HG03135 (cell line): ENCODE measurements at regions not wholly inside any gene's neighbourhood (a gene's known extent, or its start where the extent isn't known, plus 50 kb on each side); places are given as distances from the start of the nearest gene placed in this dataset.
"Not testable (repeated sequence)": the region's sequence is repeated elsewhere in the genome, so short reads cannot be mapped to it uniquely, and the experiment has no call there.

Experiments
- ATAC-seq: cut with Tn5 transposase; IDR thresholded peaks from one replicate; pipeline ENCODE4 v1.9.1; 2021; ENCODE audit warnings: mild to moderate bottlenecking, moderate library complexity; ENCODE audit not compliant: unreplicated experiment

DNA sequence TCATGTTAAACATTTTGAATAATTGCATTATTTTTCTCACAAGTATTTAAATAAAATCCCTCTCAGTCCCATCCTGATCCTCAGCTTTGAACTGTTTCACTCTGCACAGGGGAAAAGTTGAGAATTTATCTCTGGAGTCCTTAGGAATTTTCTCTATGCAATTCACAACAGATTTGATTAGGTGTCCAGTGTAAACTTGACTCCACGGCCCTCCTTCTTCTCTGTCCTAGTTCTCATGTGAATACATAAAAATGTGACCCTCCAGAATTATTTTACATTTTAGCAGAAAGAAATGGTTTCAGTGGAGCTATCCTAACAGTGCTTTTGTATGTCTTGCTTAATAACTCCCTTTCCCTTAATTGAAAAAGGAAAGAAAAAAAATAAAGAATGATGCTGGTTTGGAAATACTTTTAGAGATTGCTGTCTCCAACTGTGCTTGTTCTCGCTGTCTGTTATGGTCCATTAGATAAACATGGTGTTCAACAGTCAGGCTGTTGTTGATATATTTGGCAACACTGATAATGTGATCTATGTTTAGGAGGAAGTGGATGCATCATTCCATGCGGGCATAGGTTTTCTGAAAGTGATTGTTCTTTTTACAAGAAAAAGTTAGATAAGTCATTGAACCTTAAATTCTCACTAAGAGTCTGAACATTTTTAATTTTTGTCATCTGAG is 599.4 kb upstream of the CITED2 start:
- no peak for ATAC-seq

DNA sequence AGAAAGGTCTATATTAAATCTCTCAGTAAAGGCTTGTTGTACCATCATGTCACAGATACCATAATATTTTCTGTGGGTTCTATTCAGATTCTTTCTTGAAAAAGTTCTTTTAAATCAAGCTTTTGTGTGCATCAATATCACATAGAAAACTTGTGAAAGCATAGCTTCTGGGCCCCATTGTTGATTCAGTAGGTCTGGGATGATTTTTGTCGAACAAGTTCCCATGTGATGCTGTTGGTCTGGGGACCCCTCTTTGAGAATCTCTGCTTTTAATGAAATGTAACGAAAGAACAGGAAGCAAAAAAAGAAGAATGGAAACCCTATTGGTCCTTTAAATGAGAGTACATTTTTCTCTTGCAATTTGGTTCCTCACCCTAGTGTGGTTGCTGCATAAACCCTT is 597.7 kb upstream of the CITED2 start:
- ATAC-seq: no peak

DNA sequence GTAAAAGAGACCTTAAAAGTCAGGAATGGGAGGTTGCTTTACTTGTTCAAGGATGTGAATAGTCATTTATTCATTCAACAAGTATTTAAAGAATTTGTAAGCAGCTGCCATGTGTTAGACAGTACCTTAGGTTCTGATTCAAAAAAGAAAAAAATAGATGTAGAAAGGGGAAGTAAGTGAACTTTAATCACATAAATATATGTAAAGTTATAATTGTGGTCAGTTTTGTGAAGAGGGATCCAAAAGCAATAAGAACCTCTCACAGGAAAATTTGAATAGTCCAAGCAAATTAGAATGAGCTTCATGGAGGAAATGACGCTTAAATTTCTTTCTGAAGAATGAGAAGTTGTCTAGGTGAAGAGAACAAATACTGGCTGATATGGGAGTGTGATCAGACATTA is 596.1 kb upstream of the CITED2 start:
- no peak for ATAC-seq

DNA sequence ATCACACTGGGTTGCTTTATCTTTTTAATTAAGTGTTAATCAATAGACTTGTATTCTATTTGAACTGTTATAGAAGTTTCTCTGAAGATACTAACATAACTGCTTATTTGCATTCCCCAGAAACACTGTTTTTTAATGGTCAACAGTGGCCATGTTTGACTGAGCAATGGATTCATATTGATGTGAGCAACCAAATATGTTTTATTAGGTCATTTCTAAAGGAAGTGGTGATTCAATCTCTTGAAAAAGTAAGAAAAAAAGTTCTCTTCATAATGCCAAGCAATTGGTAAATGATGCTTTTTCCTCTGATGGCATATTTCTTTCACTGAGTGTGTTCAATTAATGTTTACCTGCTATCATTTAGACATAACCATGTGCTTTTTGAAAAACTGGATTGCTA is 593.0 kb upstream of the CITED2 start:
- no peak for ATAC-seq

DNA sequence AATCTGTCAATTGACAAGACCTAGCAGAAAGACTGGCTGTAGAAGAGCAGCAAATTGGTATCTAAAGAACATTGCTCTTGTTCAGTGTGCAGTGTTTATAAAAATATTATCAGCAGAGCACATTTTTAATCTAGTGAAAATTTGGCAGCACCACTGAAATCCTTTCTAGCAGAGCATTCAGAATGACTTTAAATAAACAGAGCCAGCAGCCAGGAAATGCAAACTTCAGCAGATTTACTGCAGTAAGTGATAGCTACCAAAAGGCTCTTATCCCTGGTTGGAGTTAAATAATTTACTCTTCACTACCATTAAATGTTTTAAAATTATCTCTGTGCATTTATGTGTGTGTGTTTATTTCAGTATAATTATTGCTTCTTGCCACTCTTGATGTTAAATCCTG is 590.9 kb upstream of the CITED2 start:
- no peak for ATAC-seq

DNA sequence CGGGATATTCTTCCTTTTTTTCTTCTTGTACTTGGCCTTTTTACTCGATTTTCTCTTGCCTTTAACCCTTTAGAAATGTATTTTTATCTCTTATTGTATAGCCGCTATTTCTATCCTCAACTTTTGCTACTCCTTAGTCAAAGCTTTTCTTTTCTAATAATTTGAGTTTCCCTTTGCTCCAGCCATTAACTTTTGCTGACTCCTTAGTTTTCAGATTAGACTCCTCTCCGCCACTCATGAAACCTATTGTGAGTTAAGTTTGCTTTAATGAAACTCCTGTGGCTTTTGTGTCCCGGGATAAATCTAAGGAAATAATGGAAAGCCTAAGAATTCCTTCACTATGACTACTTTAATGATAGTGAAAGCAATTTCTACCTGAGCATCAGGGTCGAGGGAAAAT is 590.3 kb upstream of the CITED2 start:
- ATAC-seq: no peak

DNA sequence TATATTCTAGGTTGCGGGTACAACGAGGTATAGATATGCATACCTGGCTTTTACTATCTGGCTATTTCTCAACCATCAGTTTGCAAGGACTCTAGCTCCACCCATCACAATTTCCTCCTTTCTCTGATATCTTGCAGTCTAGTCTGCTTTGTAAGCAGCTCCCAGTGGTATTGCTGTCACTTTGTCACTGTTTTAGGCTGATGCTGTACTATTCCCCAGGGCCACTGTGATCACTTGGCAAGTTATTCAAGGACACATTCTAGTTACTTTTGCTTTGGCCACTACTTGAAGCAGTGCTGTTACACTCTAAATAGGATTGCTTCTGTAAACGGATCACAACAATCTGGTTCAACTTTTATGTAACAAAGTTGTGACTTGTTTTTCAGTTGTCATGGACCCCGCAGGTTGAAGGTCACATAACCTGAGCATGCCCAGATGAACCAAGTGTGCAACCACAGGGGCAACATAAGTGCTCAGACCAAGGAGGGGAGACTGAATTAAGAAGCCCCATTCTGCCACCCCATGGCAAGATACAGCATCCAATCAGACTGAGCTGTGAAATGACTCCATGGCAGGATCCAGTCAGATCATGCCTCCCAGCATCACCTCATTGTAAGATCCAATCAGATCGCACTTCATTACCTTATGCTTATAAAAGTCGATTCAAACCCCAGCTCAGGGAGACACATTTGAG is 588.4 kb upstream of the CITED2 start:
- no peak for ATAC-seq

DNA sequence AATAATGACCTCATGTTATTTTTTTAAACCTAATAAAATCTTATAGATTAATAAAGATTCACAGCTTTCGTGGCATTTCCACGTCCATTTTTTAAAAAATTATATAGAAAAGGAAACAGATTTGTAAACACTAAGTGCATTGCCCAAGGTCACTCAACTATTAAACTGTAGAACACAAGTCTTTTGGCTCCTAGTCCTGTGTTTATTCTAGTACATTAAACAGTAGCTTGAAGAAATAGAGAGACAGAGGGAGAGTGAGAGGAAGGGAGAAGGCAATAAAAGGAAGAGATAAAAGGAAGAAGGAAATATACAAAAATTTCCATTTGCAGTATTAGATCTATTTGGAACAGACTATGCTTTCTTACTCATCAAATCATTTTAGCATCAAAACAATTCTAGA is 586.7 kb upstream of the CITED2 start:
- no peak for ATAC-seq

DNA sequence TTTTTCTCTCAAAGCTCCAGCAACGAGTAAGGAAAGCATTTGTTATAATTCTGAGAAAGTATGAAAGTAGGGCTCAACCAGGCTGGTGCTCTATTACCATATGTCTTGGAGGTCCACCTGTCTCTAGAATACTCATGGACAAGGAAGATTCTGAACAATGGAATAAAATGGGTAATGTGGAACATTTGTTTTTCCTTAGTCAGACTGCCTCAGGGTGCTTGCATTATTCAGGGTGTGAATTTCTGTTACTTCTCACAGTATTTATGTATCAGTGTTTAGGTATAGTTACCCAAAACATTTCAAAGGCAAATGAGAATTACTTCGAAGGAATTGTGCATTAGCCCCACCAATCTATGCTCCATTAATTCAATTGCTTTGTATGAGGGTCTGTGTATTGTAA is 586.2 kb upstream of the CITED2 start:
- ATAC-seq: no peak

DNA sequence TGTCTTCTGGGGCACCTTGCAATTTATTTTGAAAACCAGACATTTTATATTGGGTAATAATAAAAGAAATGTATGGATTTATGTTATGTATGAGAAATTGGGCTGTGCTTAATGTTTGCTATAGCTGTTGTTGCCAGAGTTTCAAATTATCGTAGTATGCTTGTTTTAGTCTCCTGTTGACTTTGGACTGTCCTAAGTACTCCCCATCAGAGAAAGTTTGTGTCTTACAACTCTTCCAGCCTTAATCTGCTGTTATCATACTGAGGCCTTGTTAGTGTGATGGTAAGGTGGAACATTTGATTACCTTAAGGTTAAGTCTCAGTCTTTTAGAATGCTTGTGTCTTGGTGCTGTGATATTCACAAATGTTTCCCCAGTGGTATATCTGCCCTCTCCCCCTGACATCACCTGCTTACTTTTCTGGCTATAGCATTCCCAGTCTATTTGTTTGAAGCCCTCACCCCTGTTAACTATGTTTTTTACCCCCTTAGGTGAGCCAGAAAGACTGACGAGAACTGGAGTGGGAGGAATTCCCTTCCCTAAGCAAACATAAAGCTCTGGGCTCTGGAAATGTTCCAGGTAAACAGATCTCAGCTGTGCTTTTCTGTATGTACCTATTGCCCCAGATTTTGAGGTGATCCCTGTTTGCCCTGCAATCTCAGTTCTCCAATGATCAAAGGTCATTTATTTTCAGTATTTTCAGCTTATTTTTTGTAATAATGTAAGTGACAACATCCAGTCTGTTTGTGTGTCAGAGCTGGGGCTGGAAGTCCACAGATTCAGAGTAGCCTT is 581.1 kb upstream of the CITED2 start:
- ATAC-seq: no peak

DNA sequence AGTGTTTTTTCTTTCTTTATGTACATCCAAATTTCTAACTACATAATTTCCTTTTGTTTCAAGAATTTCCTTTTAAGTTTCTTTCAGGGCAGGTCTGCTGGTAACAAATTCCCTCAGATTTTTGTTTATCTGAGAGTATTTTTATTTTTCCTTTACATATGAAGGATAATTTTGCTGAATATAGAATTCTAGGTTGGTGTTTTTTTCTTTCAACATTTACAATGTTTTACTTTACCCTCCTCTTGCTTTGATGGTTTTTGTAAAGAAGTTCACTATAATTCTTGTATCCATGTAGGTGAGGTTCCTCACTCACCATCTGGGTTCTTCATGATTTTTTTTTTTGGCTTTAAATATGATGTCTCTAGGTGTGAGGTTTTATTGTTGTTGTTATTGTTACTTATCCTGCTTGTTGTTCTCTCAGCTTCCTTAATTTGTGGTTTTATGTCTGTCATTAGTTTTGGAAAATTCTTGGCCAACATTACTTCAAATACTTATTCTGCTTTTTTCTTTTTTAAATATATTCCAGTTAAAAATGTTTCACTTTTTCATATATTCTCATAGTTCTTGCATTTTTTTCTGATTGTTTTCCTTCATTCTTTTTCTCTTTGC is 580.1 kb upstream of the CITED2 start:
- no peak for ATAC-seq

DNA sequence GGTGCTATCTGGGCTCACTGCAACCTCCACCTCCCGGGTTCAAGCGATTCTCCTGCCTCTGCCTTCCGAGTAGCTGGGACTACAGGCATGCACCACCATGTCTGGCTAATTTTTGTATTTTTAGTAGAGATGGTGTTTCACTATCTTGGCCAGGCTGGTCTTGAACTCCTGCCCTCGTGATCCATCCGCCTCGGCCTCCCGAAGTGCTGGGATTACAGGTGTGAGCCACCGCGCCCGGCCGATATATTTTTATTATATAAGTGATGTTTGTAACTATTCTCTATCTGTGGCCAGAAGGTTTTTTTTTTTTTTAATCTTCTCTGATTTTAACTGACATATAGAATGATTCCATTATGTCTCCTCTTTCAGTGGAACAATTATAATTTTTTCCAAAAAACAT is 579.3 kb upstream of the CITED2 start:
- not testable (repeated sequence) for ATAC-seq

DNA sequence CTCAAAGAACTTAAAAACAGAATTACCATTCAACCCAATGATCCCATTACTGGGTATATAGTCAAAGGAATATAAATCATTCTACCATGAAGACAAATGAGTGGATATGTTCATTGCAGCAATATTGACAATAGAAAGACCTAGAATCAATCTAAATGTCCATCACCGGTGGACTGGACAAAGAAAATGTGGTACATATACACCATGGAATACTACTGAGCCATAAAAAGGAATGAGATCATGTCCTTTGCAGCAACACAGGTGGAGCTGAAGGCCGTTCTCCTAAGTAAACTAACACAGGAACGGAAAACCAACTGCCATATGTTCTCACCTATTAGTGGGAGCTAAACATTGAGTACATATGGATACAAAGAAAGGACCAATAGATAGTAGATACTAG is 576.7 kb upstream of the CITED2 start:
- no peak for ATAC-seq

DNA sequence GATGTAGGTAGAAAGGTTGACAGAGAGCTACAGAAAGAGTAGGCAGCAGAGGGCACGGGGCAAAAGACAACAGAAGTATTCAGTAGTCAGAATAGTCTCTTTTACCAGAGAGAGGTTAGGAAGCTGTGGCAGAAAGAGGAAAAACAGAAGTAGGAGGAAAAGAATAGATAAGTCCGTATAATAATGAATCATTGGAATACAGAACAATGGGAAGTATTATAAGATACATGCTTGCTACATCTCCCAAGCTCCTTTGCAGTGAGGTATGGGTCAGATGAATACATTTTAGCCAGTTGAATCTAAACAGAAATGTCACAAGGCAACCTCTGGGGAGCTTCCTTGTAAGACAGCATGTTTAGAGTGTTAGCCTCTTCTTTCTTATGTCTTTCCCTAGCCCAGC is 570.5 kb upstream of the CITED2 start:
- no peak for ATAC-seq

DNA sequence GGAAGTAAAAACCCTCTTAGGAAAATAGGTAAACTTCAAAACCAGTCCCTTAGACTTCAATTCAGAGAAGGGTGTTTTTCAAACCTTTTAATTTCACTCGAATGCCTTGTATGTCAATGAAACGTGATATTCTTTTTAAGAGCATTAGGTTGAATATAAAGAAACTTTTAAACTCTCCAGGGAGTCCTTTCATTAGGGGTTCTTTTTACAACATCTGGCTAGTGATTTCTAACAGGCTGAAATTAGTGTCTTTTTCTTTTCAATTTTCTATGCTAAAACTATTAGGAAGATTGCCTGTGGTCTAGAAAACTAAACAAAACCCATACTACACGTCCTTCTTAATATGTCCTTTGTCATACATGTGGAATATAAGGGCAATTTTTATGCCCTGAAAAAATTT is 569.7 kb upstream of the CITED2 start:
- no peak for ATAC-seq

DNA sequence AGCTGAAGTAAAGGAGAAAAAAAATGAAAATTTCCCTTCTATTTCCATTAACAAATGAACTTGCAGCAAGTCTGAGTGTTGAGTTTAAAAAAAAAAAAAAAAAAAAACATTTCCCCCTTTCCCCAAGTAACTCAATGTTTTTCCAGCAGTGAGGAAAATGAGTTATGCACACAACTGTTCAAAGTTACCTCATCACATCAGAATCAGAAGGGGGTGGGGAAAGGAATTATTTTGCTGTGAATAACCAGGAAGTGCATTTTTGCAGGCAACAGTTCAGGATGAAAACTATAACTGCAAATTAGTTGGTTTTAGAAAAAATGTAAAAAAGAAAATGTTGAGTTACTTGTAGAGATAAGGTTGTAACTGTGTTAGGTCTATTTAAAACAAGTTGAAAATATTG is 568.9 kb upstream of the CITED2 start:
- no peak for ATAC-seq

DNA sequence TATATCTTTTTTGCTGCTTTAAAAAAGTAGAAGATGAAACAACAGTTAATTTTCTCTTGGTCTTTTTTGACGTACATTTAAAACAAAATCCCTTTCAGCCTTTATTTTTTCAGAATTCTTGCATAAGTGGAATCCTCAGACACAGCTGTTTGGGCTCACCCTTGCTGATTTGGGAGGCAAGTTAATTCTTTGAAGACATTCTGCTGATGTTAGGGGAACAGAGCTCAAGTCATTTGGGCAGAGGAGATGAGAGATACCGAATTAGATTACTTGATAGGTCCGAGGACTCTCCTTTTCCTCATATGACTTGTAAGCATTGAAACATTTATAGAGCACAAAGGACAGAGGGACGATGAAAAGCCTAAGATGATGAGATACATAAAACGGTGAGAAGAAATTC is 567.9 kb upstream of the CITED2 start:
- no peak for ATAC-seq

DNA sequence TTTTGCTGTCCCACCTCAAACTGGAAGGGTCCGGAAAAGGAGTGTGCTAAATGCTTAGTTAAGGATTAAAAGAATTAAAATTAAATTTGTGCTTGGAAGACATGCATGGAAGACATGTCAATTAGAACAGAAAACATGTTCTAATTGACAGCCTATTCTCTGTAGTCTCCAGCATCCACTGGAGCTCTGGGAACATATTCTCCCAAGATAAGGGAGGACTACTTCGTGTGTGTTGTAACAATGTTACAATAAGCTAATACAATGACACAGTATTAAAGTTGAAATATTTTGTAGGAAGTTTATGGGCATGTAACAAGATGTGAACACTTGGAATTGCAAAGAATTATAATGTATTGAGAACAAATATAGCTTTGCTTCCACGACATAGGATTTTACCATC is 567.4 kb upstream of the CITED2 start:
- ATAC-seq: no peak

DNA sequence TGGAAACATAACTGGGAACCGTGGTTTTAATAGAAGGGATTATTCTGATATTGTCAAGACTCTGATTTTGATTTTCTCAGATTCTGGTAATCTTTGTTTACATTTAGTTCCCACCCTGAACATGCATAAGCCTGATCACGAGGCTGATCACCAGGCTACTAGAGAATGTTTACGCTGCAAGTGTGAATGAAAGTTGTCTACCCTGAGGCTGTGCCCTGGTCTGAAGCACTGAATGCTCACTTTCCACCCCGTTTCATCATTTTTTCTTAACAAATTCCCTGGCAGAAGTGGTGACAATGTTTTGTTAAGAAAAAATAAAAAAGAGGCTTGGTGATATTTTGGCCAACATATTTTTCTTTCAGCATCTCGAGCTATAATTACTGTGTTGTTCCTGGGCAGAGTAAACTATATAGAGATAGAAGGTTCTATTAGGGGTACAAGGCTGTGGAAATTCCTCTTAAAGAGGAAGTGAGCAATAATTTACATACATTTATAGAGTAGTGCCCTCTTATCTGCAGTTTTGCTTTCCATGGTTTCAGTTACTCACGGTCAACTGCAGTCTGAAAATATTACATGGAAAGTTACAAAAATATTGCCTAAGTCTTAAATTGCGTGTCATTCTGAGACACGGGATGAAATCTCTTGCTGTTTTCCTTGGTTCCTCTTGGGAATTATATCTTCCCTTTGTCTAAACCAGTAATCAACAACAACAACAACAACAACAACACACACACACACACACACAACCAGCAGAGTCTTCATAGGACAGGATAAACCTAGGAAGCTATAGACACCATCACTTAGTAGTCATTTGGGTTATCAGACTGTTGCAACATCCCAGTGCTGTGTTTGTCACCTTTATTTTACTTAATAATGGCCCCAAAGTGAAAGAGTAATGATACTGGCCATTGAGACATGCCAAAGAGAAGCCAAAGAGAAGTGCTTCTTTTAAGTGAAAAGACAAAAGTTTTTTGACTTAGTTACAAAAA is 566.6 kb upstream of the CITED2 start:
- ATAC-seq: peak; percentile 89

DNA sequence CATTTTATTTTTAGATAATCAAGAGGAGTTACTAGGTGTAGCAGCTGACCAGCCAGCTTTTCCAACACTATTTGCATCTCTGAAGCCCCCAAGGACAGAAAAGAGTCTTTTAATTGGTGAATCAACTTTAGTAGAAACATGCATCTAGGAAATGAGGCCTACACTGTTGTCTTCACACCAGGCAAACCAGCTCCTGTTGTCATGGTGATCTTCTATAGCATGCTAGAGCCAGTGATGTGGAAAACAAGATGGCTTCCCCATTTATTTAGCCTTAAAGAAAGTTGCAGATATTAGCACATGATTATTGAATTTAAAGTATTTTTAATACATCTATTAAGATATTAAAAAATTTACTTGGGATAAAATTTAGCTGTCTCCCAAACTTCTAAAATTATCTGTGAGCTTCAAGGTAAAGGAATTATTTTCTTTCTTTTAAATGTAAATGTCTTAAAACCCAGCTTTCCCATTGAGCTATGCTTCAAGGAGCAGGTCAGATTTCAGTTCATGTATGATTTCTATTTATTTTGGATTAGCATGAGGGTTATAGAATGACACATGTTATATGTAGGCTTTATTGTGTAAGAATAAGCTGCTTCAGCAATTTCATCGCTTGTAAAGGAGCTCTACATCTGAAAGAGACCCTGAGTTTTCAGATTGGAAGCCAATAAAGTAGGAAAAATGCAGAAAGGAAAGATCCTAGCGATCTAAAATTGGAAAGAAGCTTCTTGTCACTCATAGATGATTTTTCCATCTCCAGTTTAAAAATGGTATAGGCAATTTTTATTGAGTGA is 564.9 kb upstream of the CITED2 start:
- no peak for ATAC-seq
